ENCODE measurements at regions not wholly inside any gene's neighbourhood (a gene's known extent, or its start where the extent isn't known, plus 50 kb on each side); places are given as distances from the start of the nearest gene placed in this dataset.

DNA sequence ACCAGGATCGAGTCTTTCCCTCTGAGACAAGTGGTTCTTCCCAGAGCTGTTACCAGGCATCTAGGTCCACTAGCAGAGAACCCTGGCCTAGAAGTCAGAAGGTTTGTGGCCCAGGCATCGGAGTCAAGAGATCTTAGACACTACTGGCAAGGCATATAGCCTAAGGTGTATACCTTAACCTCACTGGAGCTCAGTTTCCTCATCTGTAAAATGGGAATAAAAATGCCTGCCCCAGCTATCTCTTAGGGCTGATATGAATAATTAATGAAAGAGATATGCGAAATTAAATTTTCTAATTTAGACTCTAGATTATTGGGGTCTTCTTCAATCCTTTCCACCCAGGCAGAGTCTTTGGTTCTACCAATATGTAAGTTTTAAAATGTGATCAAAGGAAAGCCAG lies 60.5 kb upstream of the NLK start:
- no peaks in the 10 kb centered on the region for H3K9me3 ChIP-seq
- TF ChIP-seq POLR2AphosphoS5 (IDR thresholded peaks at IDR 0.05): no peak
- no peak for TF ChIP-seq CTCF (IDR thresholded peaks at IDR 0.05)
- TF ChIP-seq POLR2A (IDR thresholded peaks at IDR 0.05): no peak
- TF ChIP-seq EP300 (IDR thresholded peaks at IDR 0.05): no peak
- H3K27me3 ChIP-seq: peaks cover 0 to 16% (median 0%) of the 10 kb centered on the region in 3 donors
- intact Hi-C loops (cut with DNase I): no loop called here
- H3K36me3 ChIP-seq: no peaks in the 10 kb centered on the region
- no peak overlapping the region for H3K27ac ChIP-seq
- H3K4me3 ChIP-seq: no peak overlapping the region
- no peak for DNase-seq
- H3K4me1 ChIP-seq: no peaks in the 10 kb centered on the region
- whole genome bisulfite sequencing, 2 donors: 87 to 88% methylated on average over 3 of the region's 3 CpGs

GRCh38 chr17:27982688-27983087 lies 59.8 kb upstream of the NLK start:
- no peaks in the 10 kb centered on the region for H3K4me1 ChIP-seq
- intact Hi-C loops (cut with DNase I): no loop called here
- no peaks in the 10 kb centered on the region for H3K9me3 ChIP-seq
- H3K27me3 ChIP-seq: peaks cover 0 to 16% (median 0%) of the 10 kb centered on the region in 3 donors
- H3K36me3 ChIP-seq: no peaks in the 10 kb centered on the region
- WGBS, 2 donors: 84 to 86% methylated on average over 2 of the region's 2 CpGs
- DNase-seq: no peak
- no peak for TF ChIP-seq POLR2A (IDR thresholded peaks at IDR 0.05)
- no peak for TF ChIP-seq EP300 (IDR thresholded peaks at IDR 0.05)
- TF ChIP-seq CTCF (IDR thresholded peaks at IDR 0.05): no peak
- no peak for TF ChIP-seq POLR2AphosphoS5 (IDR thresholded peaks at IDR 0.05)
- H3K4me3 ChIP-seq: no peak overlapping the region
- no peak overlapping the region for H3K27ac ChIP-seq

DNA sequence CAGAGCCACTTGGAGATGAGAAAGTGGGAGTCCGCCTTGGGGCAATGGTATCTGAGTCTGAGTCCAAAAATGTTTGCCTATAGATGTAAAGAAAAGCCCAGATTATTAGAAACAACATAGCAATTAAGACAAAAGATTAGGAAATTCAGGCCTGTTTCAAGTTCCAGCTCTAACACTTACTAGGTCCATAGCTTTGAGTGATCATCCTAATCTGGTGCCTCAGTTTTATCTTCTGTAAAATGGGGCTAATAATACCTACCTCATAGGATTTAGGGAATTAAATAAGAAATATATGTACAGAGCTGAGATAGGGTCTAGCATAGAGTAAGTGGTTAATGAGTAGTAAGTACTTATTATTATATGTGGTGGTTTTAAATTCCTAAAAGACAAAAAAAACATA lies 58.6 kb upstream of the NLK start:
- WGBS, 2 donors: 91 to 98% methylated on average over 1 of the region's 1 CpG
- H3K4me1 ChIP-seq: no peaks in the 10 kb centered on the region

DNA sequence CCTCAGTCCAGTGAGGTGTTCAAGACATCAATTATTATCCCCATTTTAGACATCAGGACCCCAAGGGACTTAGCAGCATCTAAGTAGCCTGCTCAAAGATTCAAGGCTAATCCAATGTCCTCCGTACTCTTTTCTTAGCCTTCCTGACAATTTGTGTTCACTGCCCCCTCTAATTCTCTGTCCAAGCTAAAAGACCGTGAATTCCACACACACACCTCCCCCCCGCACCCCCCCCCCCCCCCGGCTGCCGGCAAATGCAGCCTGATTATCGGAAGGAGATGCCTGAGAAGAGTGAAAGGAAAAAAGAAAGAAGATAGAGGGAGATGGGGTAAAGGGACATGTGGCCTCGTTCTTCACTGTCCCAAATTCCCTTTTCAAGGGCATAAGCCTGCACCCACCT lies 58.1 kb upstream of the NLK start:
- Histone ChIP-seq H3K4me1 (no peaks in the 10 kb centered on the region), H3K9me3 (no peaks in the 10 kb centered on the region), H3K36me3 (no peaks in the 10 kb centered on the region), H3K27ac (peak overlapping the region in 1 of 4 donors; percentile 38), H3K4me3 (no peak overlapping the region), H3K27me3 (peaks cover 0 to 16% (median 0%) of the 10 kb centered on the region in 3 donors)
- intact Hi-C loops (cut with DNase I): no loop called here
- 63 to 64% methylated on average over 7 of the region's 7 CpGs for WGBS, 2 donors
- TF ChIP-seq POLR2A (IDR thresholded peaks at IDR 0.05): no peak
- TF ChIP-seq EP300 (IDR thresholded peaks at IDR 0.05): no peak
- no peak for TF ChIP-seq CTCF (IDR thresholded peaks at IDR 0.05)
- no peak for TF ChIP-seq POLR2AphosphoS5 (IDR thresholded peaks at IDR 0.05)
- no peak for DNase-seq

More for the DNA sequence above, 58.6 kb upstream of the NLK start:
- Histone ChIP-seq H3K9me3 (no peaks in the 10 kb centered on the region), H3K36me3 (no peaks in the 10 kb centered on the region), H3K4me3 (no peak overlapping the region), H3K27me3 (peaks cover 0 to 16% (median 0%) of the 10 kb centered on the region in 3 donors), H3K27ac (peak overlapping the region in 1 of 4 donors; percentile 38)
- TF ChIP-seq POLR2AphosphoS5 (IDR thresholded peaks at IDR 0.05) (no peak), EP300 (IDR thresholded peaks at IDR 0.05) (no peak), CTCF (IDR thresholded peaks at IDR 0.05) (no peak), POLR2A (IDR thresholded peaks at IDR 0.05) (no peak)
- DNase-seq: no peak
- intact Hi-C loops (cut with DNase I): no loop called here

GRCh38 chr17:27984816-27985215 lies 57.7 kb upstream of the NLK start:
- no peak overlapping the region for H3K4me3 ChIP-seq
- no peaks in the 10 kb centered on the region for H3K4me1 ChIP-seq
- 40 to 49% methylated on average over 6 of the region's 6 CpGs for WGBS, 2 donors
- H3K9me3 ChIP-seq: no peaks in the 10 kb centered on the region
- TF ChIP-seq EP300 (IDR thresholded peaks at IDR 0.05) (no peak), POLR2A (IDR thresholded peaks at IDR 0.05) (no peak), POLR2AphosphoS5 (IDR thresholded peaks at IDR 0.05) (peak in 2 of 4 donors; percentile 5 to 47)
- intact Hi-C loops (cut with DNase I): no loop called here
- no peak for DNase-seq
- peaks cover 0 to 16% (median 0%) of the 10 kb centered on the region in 3 donors for H3K27me3 ChIP-seq
- peak overlapping the region in 2 of 4 donors; percentile 10 to 48 for H3K27ac ChIP-seq
- no peaks in the 10 kb centered on the region for H3K36me3 ChIP-seq
